Astrocyte (in vitro differentiated cells and primary cell): ENCODE measurements at regions not wholly inside any gene's neighbourhood (a gene's known extent, or its start where the extent isn't known, plus 50 kb on each side); places are given as distances from the start of the nearest gene placed in this dataset.
"Not testable (repeated sequence)": the region's sequence is repeated elsewhere in the genome, so short reads cannot be mapped to it uniquely, and the experiment has no call there.

Experiments
- DNase-seq: peaks from one replicate; pipeline ENCODE4 v3.0.0-alpha.2; 2010; ENCODE audit warnings: low read depth
- FAIRE-seq: peaks from 2 replicates; lab custom pipeline; 2011; peaks lifted over from hg19 to GRCh38; lab: Jason Lieb, UNC
- H2AFZ ChIP-seq: 2 replicates; pipeline ENCODE4 v1.6.0; 2012; ENCODE audit warnings: low read depth, low read length, inconsistent platforms
- H3K27ac ChIP-seq: 2 replicates; pipeline ENCODE4 v1.5.1; 2011; ENCODE audit warnings: low read depth, low read length, inconsistent platforms
- H3K27me3 ChIP-seq: 2 replicates; pipeline ENCODE4 v1.6.0; 2011; ENCODE audit warnings: low read length, inconsistent platforms; ENCODE audit not compliant: insufficient read depth
- H3K36me3 ChIP-seq: 2 replicates; pipeline ENCODE4 v1.5.1; 2011; ENCODE audit warnings: low read length, inconsistent platforms; ENCODE audit not compliant: insufficient read depth
- H3K4me1 ChIP-seq: 2 replicates; pipeline ENCODE4 v1.5.1; 2011; ENCODE audit warnings: low read length, inconsistent platforms; ENCODE audit not compliant: insufficient read depth
- H3K4me2 ChIP-seq: 2 replicates; pipeline ENCODE4 v1.6.0; 2012; ENCODE audit warnings: low read length, inconsistent platforms
- H3K4me3 ChIP-seq: 2 replicates; pipeline ENCODE4 v1.5.1; 2011; ENCODE audit warnings: low read depth, mild to moderate bottlenecking, low read length, inconsistent platforms; ENCODE audit not compliant: insufficient read depth
- H3K79me2 ChIP-seq: 2 replicates; pipeline ENCODE4 v1.6.0; 2012; ENCODE audit warnings: mild to moderate bottlenecking, low read length, inconsistent platforms; ENCODE audit not compliant: insufficient read depth
- H3K9ac ChIP-seq: 2 replicates; pipeline ENCODE4 v1.6.0; 2012; ENCODE audit warnings: mild to moderate bottlenecking, low read length, inconsistent platforms
- H3K9me3 ChIP-seq: 2 replicates; pipeline ENCODE4 v1.5.1; 2012; ENCODE audit warnings: low read depth, mild to moderate bottlenecking, low read length, inconsistent platforms; ENCODE audit not compliant: insufficient read depth
- H4K20me1 ChIP-seq: 2 replicates; pipeline ENCODE4 v1.6.0; 2012; ENCODE audit warnings: low read length, inconsistent platforms; ENCODE audit not compliant: insufficient read depth
- H3K27ac Mint-ChIP-seq: one replicate; pipeline ENCODE4 v1.8.0; 2021; ENCODE audit warnings: mild to moderate bottlenecking, mixed read lengths; ENCODE audit not compliant: unreplicated experiment
- H3K27me3 Mint-ChIP-seq: one replicate; pipeline ENCODE4 v1.8.0; 2021; ENCODE audit warnings: low read depth, mixed read lengths; ENCODE audit not compliant: unreplicated experiment
- H3K36me3 Mint-ChIP-seq: one replicate; pipeline ENCODE4 v1.8.0; 2021; ENCODE audit warnings: low read depth, mixed read lengths; ENCODE audit not compliant: unreplicated experiment
- H3K4me1 Mint-ChIP-seq: one replicate; pipeline ENCODE4 v1.8.0; 2021; ENCODE audit warnings: low read depth, mixed read lengths; ENCODE audit not compliant: unreplicated experiment
- H3K4me3 Mint-ChIP-seq: one replicate; pipeline ENCODE4 v1.8.0; 2021; ENCODE audit warnings: mild to moderate bottlenecking, moderate library complexity, mixed read lengths; ENCODE audit not compliant: unreplicated experiment
- H3K9me3 Mint-ChIP-seq: one replicate; pipeline ENCODE4 v1.8.0; 2021; ENCODE audit warnings: mild to moderate bottlenecking, mixed read lengths; ENCODE audit not compliant: unreplicated experiment
- CTCF ChIP-seq: IDR thresholded peaks from 2 replicates; pipeline ENCODE4 v1.5.1; 2011; ENCODE audit warnings: low read depth, mild to moderate bottlenecking, inconsistent platforms, low read length, moderate library complexity; ENCODE audit not compliant: insufficient read depth
- EZH2 ChIP-seq: IDR thresholded peaks from 2 replicates; pipeline ENCODE4 v1.6.1; 2012; ENCODE audit warnings: mild to moderate bottlenecking, low read length, inconsistent platforms; ENCODE audit not compliant: insufficient read depth

- Histone ChIP-seq H3K9ac (no peak overlapping the region), H3K4me2 (no peak overlapping the region), H3K79me2 (no peaks in the 10 kb centered on the region), H3K9me3 (no peaks in the 10 kb centered on the region), H3K27me3 (no peaks in the 10 kb centered on the region), H4K20me1 (no peaks in the 10 kb centered on the region), H3K4me3 (no peak overlapping the region), H3K36me3 (no peaks in the 10 kb centered on the region), H3K4me1 (no peaks in the 10 kb centered on the region), H3K27ac (no peak overlapping the region), H2AFZ (no peak overlapping the region)
- DNase-seq, result no peak
- no peak for FAIRE-seq
- no peak overlapping the region for H3K4me3 Mint-ChIP-seq
- H3K36me3 Mint-ChIP-seq, result no peaks in the 10 kb centered on the region
- TF ChIP-seq CTCF, result no peak
- TF ChIP-seq EZH2, result no peak
- H3K27ac Mint-ChIP-seq, result no peak overlapping the region
- H3K27me3 Mint-ChIP-seq, result no peaks in the 10 kb centered on the region
- H3K9me3 Mint-ChIP-seq, result no peaks in the 10 kb centered on the region
- no peaks in the 10 kb centered on the region for H3K4me1 Mint-ChIP-seq
These were observed 634.7 kb upstream of the ZNF804A start for GRCh38 chr2:183963609-183964008.

GRCh38 chr2:183964565-183964964 lies 633.8 kb upstream of the ZNF804A start:
- Histone ChIP-seq H3K79me2 (no peaks in the 10 kb centered on the region), H3K9me3 (no peaks in the 10 kb centered on the region), H3K36me3 (no peaks in the 10 kb centered on the region), H3K27ac (no peak overlapping the region), H3K4me1 (no peaks in the 10 kb centered on the region), H4K20me1 (no peaks in the 10 kb centered on the region), H2AFZ (no peak overlapping the region), H3K4me2 (no peak overlapping the region), H3K9ac (no peak overlapping the region), H3K27me3 (no peaks in the 10 kb centered on the region), H3K4me3 (no peak overlapping the region)
- H3K4me3 Mint-ChIP-seq, result no peak overlapping the region
- no peak overlapping the region for H3K27ac Mint-ChIP-seq
- H3K9me3 Mint-ChIP-seq, result no peaks in the 10 kb centered on the region
- no peaks in the 10 kb centered on the region for H3K4me1 Mint-ChIP-seq
- no peak for DNase-seq
- H3K27me3 Mint-ChIP-seq, result no peaks in the 10 kb centered on the region
- TF ChIP-seq CTCF, result no peak
- no peak for TF ChIP-seq EZH2
- no peaks in the 10 kb centered on the region for H3K36me3 Mint-ChIP-seq
- no peak for FAIRE-seq

- H3K27me3 Mint-ChIP-seq, result no peaks in the 10 kb centered on the region
- FAIRE-seq, result no peak
These were observed 630.6 kb upstream of the ZNF804A start for GRCh38 chr2:183967756-183968155.

GRCh38 chr2:183975676-183976075 lies 622.7 kb upstream of the ZNF804A start:
- H2AFZ ChIP-seq, H3K27ac Mint-ChIP-seq, H3K27ac ChIP-seq, H3K4me3 ChIP-seq, H3K4me1 ChIP-seq, H3K4me3 Mint-ChIP-seq, H3K27me3 Mint-ChIP-seq, DNase-seq, H3K9me3 ChIP-seq, H3K27me3 ChIP-seq, H3K4me2 ChIP-seq, H4K20me1 ChIP-seq, H3K79me2 ChIP-seq, H3K36me3 ChIP-seq, H3K9me3 Mint-ChIP-seq, H3K9ac ChIP-seq, FAIRE-seq, H3K4me1 Mint-ChIP-seq, H3K36me3 Mint-ChIP-seq: not testable (repeated sequence)

More at GRCh38 chr2:183967756-183968155, 630.6 kb upstream of the ZNF804A start:
- H3K9me3 ChIP-seq, result no peaks in the 10 kb centered on the region
- TF ChIP-seq EZH2 (no peak), CTCF (no peak)
- no peak overlapping the region for H3K27ac ChIP-seq
- no peaks in the 10 kb centered on the region for H3K36me3 ChIP-seq
- no peaks in the 10 kb centered on the region for H3K4me1 ChIP-seq
- Mint-ChIP-seq H3K4me1 (no peaks in the 10 kb centered on the region), H3K27ac (no peak overlapping the region), H3K36me3 (no peaks in the 10 kb centered on the region), H3K4me3 (no peak overlapping the region), H3K9me3 (no peaks in the 10 kb centered on the region)
- no peak overlapping the region for H2AFZ ChIP-seq
- DNase-seq, result no peak
- H3K79me2 ChIP-seq, result no peaks in the 10 kb centered on the region
- no peaks in the 10 kb centered on the region for H4K20me1 ChIP-seq
- H3K9ac ChIP-seq, result no peak overlapping the region
- H3K4me3 ChIP-seq, result no peak overlapping the region
- H3K27me3 ChIP-seq, result no peaks in the 10 kb centered on the region
- no peak overlapping the region for H3K4me2 ChIP-seq
